NCI-H345 treated with DMSO at 0.1 percent for 48 hours (cell line): ENCODE measurements at regions not wholly inside any gene's neighbourhood (a gene's known extent, or its start where the extent isn't known, plus 50 kb on each side); places are given as distances from the start of the nearest gene placed in this dataset.

Experiments
- DNase-seq: peaks from one replicate; lab custom pipeline; 2025; ENCODE audit not compliant: unreplicated experiment; lab: John Stamatoyannopoulos, UW

- no peak for DNase-seq
Measured at GRCh38 chr10:120702032-120702431, 149.1 kb upstream of the WDR11 start.

GRCh38 chr10:120705309-120705708, 145.9 kb upstream of the WDR11 start:
- no peak for DNase-seq

DNA sequence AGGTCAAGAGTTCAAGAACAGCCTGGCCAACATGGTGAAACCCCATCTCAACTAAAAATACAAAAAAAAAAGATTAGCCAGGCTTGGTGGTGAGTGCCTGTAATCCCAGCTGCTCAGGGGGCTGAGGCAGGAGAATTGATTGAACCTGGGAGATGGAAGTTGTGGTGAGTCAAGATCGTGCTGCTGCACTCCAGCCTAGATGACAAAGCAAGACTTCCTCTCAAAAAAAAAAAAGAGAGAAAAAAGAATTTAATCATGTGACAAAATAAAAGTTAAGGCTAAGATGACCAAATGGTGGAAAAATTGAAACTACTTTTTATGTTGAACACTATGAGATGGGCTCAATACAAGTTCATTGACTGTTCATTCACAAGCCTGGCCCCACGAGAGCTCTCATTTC, 141.1 kb upstream of the WDR11 start:
- DNase-seq: no peak

DNA sequence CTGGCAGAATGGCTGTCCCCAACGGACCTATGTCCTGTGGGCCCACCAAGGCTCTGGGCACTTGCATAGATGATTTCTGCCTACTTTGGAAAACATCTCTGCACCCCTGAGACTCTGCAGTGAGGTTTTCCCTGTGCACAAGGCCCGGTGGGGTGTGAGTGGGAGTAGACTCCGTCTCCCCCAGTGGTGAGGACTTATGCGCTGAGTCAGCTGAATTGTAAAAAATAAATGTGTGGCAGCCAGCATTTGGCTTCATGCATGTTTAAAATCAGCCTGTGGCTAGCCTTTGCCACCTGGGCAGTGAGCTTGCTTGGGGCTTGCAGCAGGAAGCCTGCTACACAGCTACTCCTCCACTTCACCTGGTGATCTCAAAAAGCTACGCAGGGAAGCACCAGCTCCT, 139.3 kb upstream of the WDR11 start:
- no peak for DNase-seq

GRCh38 chr10:120713573-120714205, 137.5 kb upstream of the WDR11 start:
- no peak for DNase-seq

GRCh38 chr10:120715171-120715570, 136.0 kb upstream of the WDR11 start:
- DNase-seq: no peak

GRCh38 chr10:120719333-120719732, 131.8 kb upstream of the WDR11 start:
- DNase-seq: no peak

DNA sequence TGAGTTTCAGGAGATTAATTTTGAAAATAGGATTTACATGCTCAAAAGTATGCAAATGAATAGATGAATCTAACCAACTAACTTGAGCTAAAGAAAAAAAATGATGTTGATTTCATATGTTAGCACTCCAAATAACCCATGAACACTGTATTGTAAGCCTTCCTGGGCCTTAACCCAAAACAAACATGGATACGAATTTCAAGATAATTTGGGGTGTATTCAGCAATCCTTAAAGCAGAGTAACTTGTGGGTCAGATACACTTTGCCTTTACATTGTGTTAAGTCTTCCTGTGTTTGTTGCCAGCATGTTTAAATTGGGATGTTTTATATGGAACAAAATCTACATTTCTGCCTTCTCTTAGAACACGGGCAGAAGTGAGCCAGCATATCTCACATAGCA, 124.2 kb upstream of the WDR11 start:
- no peak for DNase-seq

- DNase-seq: no peak
Measured at GRCh38 chr10:120729547-120729946, 121.6 kb upstream of the WDR11 start.

DNA sequence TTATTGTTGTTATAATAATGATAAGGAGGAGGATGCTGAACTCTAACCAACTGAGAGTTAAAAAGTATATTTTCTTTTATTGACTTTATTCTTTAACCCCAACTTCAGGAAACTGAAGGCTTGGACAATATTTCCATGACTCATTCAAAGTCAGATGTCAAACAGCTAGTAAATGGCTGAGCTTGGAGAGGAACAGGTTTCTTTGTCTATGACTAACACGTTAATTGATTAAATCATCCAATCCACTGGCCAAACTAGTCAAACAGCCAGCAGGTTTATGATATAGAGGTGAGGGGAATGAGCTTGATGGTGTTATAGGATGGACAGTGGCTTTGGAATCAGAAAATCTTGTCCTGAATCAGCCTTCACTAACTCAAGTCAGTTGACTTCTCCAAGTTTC, 119.1 kb upstream of the WDR11 start:
- DNase-seq: no peak

- no peak for DNase-seq
Measured at GRCh38 chr10:120732643-120733313, 118.4 kb upstream of the WDR11 start.

DNA sequence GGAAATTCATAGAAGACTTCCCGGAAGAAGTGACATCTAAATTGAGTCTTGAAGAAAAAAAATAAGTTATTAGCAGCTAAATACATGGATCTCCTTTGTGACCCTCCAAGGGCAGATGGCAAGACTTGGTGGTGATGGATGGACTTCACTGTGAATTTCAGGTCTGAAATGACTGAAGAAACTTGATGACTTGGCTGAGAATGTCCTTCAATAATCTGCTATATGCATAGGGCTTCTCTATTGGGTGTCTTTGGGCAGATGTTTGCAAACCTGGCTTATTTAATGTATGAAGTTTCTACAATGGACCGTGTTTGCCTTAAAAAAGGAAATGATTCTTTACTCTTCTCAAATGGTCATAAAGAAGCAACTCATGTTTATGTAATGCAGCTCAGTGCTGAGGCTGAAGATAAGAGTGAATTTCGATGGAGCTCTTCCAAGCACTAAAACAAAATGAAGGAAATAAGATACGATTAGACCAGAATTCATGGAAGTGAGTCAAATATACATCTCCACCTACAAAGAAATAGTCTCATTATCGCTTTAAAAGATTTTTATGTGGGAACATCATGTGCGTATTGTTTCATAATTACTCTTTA, 116.6 kb upstream of the WDR11 start:
- DNase-seq: no peak

GRCh38 chr10:120735315-120735714, 115.8 kb upstream of the WDR11 start:
- DNase-seq: no peak

GRCh38 chr10:120735773-120736371, 115.3 kb upstream of the WDR11 start:
- DNase-seq: no peak

DNA sequence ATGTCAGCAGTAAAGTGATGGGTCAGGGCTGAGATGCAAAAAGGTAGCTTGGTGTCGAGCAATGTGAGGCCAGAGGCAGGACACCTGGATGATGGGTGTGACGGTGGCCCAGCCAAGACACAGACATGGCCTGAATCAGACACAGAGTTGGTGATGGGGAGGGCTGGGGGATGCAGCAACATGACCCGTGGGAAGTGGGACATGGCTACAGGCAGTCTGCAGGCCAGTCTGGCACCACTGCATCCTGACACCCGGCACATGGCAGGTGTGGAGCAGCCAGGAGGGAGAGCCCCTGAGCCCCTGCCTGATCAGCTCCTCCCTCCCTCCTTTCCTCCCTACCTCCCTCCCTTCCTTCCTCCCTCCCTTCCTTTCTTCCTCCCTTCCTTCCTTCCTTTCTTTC, 114.8 kb upstream of the WDR11 start:
- no peak for DNase-seq

DNA sequence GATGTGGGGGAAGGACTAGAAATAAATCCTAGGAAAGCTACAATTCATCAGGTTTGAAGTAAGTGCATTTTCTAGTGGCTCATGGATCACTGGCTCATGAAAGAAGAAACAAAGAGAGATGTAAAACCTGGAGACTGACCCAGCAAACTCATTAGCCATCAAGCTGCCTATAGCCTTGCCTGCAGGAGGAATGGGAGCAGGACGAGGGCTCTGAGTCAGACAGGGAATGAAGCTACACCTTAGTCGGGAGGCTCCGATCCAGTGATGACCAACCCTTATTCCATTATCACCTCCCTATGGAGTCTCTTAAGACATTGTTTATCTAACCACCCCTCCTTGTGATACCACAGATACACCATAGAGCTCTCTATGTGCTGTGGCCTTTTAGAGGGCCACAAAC, 112.5 kb upstream of the WDR11 start:
- DNase-seq: no peak

GRCh38 chr10:120741396-120741795, 109.8 kb upstream of the WDR11 start:
- peak; percentile 75 for DNase-seq

DNA sequence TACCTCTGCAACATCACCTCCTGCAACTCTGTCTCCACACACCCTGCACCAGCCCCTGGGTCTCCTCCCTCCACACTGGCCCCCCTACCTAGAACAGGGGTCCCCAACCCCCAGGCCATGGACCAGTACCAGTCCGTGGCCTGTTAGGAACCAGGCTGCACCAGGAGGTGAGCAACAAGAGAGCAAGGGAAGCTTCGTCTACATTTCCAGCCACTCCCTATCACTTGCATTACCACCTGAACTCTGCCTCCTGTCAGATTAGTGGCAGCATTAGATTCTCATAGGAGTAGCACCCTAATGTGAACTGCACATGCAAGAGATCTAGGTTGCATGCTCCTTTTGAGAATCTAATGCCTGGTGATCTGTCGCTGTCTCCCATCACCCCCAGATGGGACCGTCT, 108.8 kb upstream of the WDR11 start:
- DNase-seq: no peak

DNA sequence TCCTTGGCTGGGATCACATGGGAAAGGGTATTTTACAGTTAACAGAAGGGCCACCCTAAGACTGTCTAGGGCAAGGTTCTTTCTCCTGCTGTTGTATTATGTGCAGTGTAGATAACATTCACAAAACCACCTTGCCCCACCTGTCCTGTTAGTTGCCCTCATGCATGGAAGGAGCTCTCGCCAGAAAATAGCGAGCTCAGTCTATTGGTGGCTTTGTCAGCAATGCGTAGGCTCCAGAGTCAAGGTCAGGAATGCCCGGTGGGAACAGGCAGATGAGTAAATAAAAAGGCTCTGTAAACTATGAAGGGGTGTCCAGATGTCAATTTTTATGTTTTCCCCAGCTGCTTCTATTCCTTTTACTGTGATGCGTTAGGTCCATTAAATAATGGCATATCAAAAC, 107.1 kb upstream of the WDR11 start:
- DNase-seq: no peak

GRCh38 chr10:120746001-120746777, 105.0 kb upstream of the WDR11 start:
- no peak for DNase-seq

DNA sequence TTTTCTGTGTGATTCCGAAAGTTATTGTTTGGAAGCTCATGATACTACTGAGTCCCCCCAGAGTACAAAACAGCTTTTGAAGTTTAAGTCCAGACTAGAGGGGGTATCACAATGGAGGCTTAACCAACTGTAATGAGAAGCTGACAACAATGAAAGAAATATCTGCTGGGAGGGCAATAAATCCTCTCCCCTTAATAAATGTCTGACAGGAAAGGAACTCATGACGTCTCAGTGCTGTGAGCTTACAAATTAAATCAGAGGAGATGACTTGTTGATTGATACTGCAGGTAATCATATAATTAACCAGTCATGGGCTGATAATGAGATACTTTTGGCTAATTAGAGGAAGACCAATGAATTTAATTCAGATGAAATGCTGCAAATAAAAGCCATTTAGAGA, 102.6 kb upstream of the WDR11 start:
- no peak for DNase-seq

DNA sequence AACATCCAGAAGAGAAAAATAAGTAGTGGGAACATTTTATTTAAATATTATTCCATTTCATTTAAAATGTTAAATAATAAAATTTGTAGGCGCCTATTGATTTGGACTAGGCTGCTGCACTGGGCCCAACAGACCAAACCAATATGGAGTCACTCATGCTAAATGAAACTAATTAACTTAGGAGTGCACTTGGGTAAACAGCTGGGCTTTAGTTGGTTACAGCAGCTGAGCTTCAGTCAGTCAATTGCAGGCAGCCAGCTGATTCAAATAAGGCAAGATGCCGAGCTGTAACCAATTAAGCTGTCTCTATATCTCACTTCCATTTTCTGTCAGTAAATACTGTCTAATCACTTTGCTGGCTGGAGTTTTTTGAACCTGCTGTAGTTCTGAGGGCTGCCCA, 102.1 kb upstream of the WDR11 start:
- DNase-seq: no peak
